ENCODE measurements at regions not wholly inside any gene's neighbourhood (a gene's known extent, or its start where the extent isn't known, plus 50 kb on each side); places are given as distances from the start of the nearest gene placed in this dataset.

DNA sequence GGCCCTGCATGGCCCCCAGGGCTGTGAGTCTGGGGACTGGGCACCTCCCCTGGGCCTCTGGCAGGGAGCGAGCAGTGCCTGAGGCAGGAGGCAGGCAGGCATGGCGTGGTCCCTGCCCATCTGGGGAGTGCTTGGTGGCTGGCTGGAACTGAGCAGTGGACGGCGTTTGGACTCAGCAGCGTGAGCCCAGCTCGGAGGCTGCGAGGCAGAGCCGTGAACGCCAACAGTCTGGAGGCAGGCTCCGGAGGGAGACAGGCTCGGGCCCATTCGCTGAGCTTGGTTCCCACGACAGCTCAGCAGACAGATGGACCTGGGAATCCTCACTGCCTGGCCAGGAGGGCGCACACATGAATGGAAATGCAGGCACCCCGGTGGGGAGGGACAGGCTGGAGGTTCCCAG lies 160.7 kb upstream of the POU3F1 start:
- TF ChIP-seq POLR2AphosphoS5 (IDR thresholded peaks at IDR 0.05; ENCODE audit: low read depth, low read length) = no peak
- TF ChIP-seq SIN3A (IDR thresholded peaks at IDR 0.05; ENCODE audit: borderline replicate concordance, insufficient read depth, low read length) = no peak

All from PFSK-1 (cell line).